Posterior cingulate gyrus (tissue), 11 donors: ENCODE measurements at regions not wholly inside any gene's neighbourhood (a gene's known extent, or its start where the extent isn't known, plus 50 kb on each side); places are given as distances from the start of the nearest gene placed in this dataset.

Experiments used
- DNase-seq, 10 donors: peaks; one replicate each; pipeline versions ENCODE4 v3.0.0 to v3.0.0-alpha.2; 2020 to 2021; ENCODE audit warnings: mixed read lengths in 3 of 10
- intact Hi-C: fragments of 100-400 bp; cut with DNase I; formaldehyde crosslinking; loops from one replicate; pipeline ENCODE4 v1.15.1; 2023

- DNase-seq = no peak
- intact Hi-C loops = no loop called here
These were observed 613.3 kb downstream of the PLPP3 start for GRCh38 chr1:55965981-55966461.

GRCh38 chr1:55962472-55962871 lies 616.9 kb downstream of the PLPP3 start:
- intact Hi-C loops = no loop called here
- DNase-seq = no peak

GRCh38 chr1:55959136-55959548 lies 620.2 kb downstream of the PLPP3 start:
- intact Hi-C loops = no loop called here
- no peak for DNase-seq

DNA sequence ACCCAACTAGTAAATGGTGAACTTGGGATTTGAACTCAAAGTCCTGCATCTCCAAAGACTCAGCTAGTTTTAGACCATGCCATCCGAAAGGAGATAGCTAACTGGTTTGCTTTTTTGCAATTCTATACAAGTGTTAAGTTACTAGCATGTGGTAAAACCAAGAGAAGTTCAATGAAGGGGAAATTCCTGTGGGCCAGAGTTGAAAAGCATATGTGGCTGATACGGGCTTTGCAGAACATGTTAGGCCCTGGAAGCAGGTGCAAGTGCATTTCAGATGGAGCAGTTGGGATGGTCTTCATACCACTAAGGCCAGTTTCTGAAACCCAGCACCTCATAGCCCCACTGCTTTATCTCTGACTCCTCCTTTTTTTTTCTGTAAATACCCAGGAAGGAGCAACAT lies 620.9 kb downstream of the PLPP3 start:
- intact Hi-C loops = no loop called here
- DNase-seq = no peak

DNA sequence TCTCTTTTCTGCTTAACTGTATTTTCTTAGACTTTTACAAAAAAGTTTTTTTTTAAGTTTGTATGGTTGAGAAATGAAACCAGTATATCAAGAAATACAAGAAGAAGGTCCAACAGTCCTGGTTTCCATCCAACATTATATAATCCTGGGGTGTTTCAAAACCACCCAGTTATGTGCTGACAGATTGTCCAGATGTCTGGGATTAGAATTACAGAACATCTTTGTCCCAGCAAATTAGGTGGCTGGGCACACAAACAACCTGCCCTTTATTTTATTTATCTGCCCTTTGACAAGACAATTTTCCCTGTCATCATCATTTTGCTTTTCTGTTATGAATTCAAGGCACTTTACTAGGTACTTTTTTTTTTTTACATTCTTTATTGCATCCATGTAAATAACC lies 622.1 kb downstream of the PLPP3 start:
- no peak for DNase-seq

GRCh38 chr1:55955016-55955621 lies 624.2 kb downstream of the PLPP3 start:
- intact Hi-C loops = no loop called here

More for the DNA sequence above, 622.1 kb downstream of the PLPP3 start:
- intact Hi-C loops = no loop called here

DNA sequence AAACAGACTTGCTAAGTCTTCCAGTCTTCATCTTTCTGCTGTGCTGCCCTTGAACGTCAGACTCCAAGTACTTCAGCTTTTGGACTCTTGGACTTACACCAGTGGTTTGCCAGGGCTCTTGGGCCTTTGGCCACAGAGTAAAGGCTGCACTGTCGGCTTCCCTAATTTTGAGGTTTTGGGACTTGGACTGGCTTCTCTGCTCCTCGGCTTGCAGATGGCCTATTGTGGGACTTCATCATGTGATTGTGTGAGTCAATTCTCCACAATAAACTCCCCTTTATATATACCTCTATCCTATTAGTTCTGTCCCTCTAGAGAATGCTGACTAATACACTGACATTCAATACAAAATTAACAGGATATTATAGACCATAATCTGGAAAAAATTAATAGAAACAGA lies 628.1 kb downstream of the PLPP3 start:
- no peak for DNase-seq
- intact Hi-C loops = no loop called here

More at GRCh38 chr1:55955016-55955621, 624.2 kb downstream of the PLPP3 start:
- no peak for DNase-seq

- intact Hi-C loops = no loop called here
- DNase-seq = no peak
These were observed 631.9 kb downstream of the PLPP3 start for GRCh38 chr1:55947446-55947845.

DNA sequence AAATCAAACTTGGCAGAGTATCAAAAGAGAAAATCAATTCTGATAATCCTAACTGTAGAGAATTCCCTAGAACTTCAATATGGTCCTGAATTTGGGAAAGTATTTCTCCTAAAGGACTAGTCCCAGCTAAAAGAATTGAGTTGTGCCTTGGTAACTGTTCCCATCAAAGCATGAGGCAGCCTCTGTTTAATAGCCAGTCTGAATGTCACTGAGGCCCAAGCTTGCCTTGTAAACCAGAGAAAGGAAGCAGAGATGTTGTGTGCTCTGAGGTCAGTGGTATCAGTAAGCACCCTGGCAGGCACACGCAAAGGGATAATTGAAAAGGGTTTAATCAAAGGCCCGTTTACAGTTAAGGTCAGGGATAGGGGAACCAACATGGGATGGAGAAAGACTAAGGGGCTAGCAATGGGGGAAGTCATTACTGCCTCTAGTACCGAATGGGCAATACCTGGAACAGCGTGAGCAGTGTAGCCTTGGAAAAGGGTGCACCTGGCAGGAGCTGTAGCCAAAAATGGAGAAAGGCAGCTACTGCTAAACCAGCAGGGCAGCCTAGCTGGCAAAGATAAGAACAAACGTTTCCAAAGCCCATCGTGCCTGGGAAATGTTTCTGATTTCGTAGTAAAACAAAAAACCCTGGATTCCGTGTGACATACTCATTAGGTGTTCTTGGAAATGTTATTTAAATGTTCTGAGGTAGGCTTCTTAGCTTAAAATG lies 635.5 kb downstream of the PLPP3 start:
- DNase-seq = no peak
- intact Hi-C loops = no loop called here

GRCh38 chr1:55943012-55943411 lies 636.4 kb downstream of the PLPP3 start:
- DNase-seq = no peak
- intact Hi-C loops = no loop called here

DNA sequence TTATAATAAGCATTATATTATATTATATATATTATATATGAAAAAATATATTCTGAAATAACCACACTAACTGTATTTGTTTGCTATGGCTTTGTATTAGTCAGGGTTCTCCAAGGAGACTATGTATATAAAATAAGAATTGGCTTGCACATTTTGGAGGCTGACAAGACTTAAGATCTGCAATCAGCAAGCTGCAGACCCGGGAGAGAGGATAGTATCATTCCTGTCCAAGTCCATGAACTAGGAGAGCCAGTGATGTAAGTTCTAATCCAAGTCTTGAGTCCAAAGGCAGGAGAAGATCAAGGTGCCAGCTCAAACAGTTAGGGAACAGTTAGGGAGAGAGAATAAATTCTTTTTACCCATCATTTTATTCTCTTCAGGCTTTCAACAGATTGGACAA lies 639.5 kb downstream of the PLPP3 start:
- DNase-seq = no peak
- intact Hi-C loops = no loop called here

- intact Hi-C loops = no loop called here
- peak in 1 of 10 donors; percentile 53 for DNase-seq
These were observed 640.5 kb downstream of the PLPP3 start for GRCh38 chr1:55938861-55939260.

DNA sequence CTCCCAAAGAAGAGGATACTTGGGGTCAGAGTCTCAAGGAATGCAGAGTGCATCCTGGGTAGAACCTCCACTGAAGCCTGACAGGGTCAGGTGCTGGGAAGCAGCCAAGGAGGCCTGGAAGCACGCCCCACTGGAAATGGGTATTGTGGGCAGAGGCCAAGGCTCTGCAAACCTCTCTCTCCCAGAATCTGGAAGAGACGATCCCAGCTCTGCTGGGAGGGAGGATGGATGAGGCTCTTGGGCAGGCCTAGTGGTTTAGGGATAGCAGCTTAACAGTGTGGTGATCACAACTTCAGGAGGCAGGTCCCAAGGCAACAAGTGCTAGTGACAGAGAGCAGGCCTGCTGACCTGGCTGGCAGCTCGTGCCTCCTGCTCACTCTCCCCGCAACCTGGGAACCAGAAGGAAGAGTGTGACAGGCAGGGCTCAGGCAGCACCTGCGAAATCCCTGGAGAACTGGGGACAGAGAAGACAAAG lies 641.0 kb downstream of the PLPP3 start:
- intact Hi-C loops = no loop called here
- no peak for DNase-seq

DNA sequence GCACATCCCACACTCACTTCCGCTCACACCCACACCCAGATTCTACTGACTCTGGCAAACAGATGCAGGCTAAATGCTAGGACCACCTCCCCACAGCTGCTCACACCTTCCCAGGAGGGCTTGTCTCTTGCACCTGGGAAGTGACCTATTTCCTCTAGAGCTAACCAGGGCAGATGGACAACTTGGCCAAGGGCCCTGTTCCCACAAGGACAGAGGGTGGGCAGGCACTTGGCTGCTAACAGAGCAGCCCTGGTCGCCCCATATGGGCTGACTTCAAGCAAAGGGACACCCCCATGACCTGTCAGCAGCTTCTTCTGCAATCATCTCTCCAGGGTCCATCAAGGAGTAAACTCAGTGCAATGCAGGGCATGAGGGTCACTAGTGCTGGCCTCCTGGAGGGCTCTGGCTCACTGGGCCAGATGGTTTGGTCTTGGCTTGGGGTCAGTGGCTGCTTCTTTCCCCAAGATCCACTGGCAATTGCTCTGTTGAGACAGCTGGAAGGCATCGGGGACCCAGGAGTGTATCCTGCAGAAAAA lies 641.5 kb downstream of the PLPP3 start:
- intact Hi-C loops = no loop called here
- DNase-seq = peak in 1 of 10 donors; percentile 35

GRCh38 chr1:55935236-55935635 lies 644.1 kb downstream of the PLPP3 start:
- intact Hi-C loops = no loop called here

DNA sequence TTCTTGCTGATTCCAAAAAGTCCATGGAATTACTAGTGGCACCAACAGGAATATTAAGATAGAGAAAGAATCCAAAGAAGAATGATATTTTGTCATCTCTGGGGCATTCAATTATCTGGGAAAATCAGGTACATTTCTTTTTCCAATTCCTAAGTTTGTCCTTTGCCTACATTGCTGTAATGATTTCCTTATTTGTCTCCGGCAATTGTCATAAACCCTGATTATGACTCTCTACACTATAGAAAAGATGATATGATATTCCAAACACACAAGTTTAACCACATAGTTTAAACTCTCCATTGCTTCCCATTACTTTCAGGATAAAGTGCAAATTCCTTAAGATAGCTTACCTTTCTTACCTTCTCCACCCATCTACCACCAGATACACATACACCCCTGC lies 647.0 kb downstream of the PLPP3 start:
- intact Hi-C loops = no loop called here
- DNase-seq = no peak

More at GRCh38 chr1:55935236-55935635, 644.1 kb downstream of the PLPP3 start:
- no peak for DNase-seq

GRCh38 chr1:55931081-55931940 lies 648.1 kb downstream of the PLPP3 start:
- DNase-seq = peak in 1 of 10 donors; percentile 51
- intact Hi-C loops = no loop called here

GRCh38 chr1:55929652-55930051 lies 649.7 kb downstream of the PLPP3 start:
- DNase-seq = peak in 1 of 10 donors; percentile 69
- intact Hi-C loops = no loop called here

- DNase-seq = no peak
- intact Hi-C loops = no loop called here
These were observed 650.8 kb downstream of the PLPP3 start for GRCh38 chr1:55928576-55928975.

GRCh38 chr1:55927702-55928290 lies 651.6 kb downstream of the PLPP3 start:
- no peak for DNase-seq
- intact Hi-C loops = no loop called here
